Astrocyte (in vitro differentiated cells and primary cell): ENCODE measurements at regions not wholly inside any gene's neighbourhood (a gene's known extent, or its start where the extent isn't known, plus 50 kb on each side); places are given as distances from the start of the nearest gene placed in this dataset.

Source experiments
- CTCF ChIP-seq: IDR thresholded peaks from 2 replicates; pipeline ENCODE4 v1.5.1; 2011; ENCODE audit warnings: low read depth, mild to moderate bottlenecking, inconsistent platforms, low read length, moderate library complexity; ENCODE audit not compliant: insufficient read depth
- EZH2 ChIP-seq: IDR thresholded peaks from 2 replicates; pipeline ENCODE4 v1.6.1; 2012; ENCODE audit warnings: mild to moderate bottlenecking, low read length, inconsistent platforms; ENCODE audit not compliant: insufficient read depth

- TF ChIP-seq CTCF = no peak
- no peak for TF ChIP-seq EZH2
Observed at GRCh38 chr6:6091608-6092002, 84.9 kb upstream of the NRN1 start.
